ENCODE measurements at regions not wholly inside any gene's neighbourhood (a gene's known extent, or its start where the extent isn't known, plus 50 kb on each side); places are given as distances from the start of the nearest gene placed in this dataset.

GRCh38 chr12:25013061-25013460 is 64.2 kb upstream of the BCAT1 start:
- Mint-ChIP-seq H3K27me3 (ENCODE audit: insufficient read depth, low read depth, poor library complexity) (peaks cover 5% of the 10 kb centered on the region), H3K36me3 (ENCODE audit: low read depth) (no peaks in the 10 kb centered on the region)

More at GRCh38 chr12:25013061-25013460, 64.2 kb upstream of the BCAT1 start:
- Histone ChIP-seq H3K4me1 (ENCODE audit: insufficient read depth) (peaks cover 7% of the 10 kb centered on the region; the same call in 1 of the 2 replicates), H3K4me3 (no peak overlapping the region), H4K20me1 (replicated peaks; ENCODE audit: insufficient read depth) (no peaks in the 10 kb centered on the region), H3K4me2 (no peak overlapping the region), H3K27me3 (ENCODE audit: insufficient read depth) (no peaks in the 10 kb centered on the region), H3K27ac (ENCODE audit: low read depth) (no peak overlapping the region), H3K9me2 (ENCODE audit: insufficient read depth) (no peaks in the 10 kb centered on the region), H3K79me2 (replicated peaks; ENCODE audit: insufficient read depth) (no peaks in the 10 kb centered on the region), H3F3A (replicated peaks; ENCODE audit: low read depth) (no peaks in the 10 kb centered on the region), H3K36me3 (ENCODE audit: insufficient read depth) (no peaks in the 10 kb centered on the region), H2AFZ (peak overlapping the region; percentile 23; the same call in 1 of the 2 replicates)
- Mint-ChIP-seq H3K4me3 (no peak overlapping the region), H3K9me3 (no peaks in the 10 kb centered on the region), H3K4me1 (peaks cover 5% of the 10 kb centered on the region; the same call in 2 of the 3 replicates), H3K27ac (no peak overlapping the region)
- no peak for DNase-seq (ENCODE audit: low spot score)
- ATAC-seq: no peak
- no peak for TF ChIP-seq CTCF (conservative IDR thresholded peaks at IDR 0.05; ENCODE audit: low read depth in 2 of 2)
- TF ChIP-seq POLR2AphosphoS5 (IDR thresholded peaks at IDR 0.05; ENCODE audit: low read depth): no peak
- TF ChIP-seq JUNB (IDR thresholded peaks at IDR 0.05; ENCODE audit: unreplicated experiment): no peak
- TF ChIP-seq ZNF331 (CRISPR knock-in tag; IDR thresholded peaks at IDR 0.05; ENCODE audit: low read depth): no peak
- no peak for TF ChIP-seq REST (IDR thresholded peaks at IDR 0.05; ENCODE audit: unreplicated experiment)
- TF ChIP-seq NANOG (IDR thresholded peaks at IDR 0.05; ENCODE audit: borderline replicate concordance): no peak
- no peak for TF ChIP-seq CREB1 (CRISPR knock-in tag; IDR thresholded peaks at IDR 0.05; ENCODE audit: low read depth)
- no peak for TF ChIP-seq EZH2phosphoT487 (IDR thresholded peaks at IDR 0.05; ENCODE audit: unreplicated experiment)
- TF ChIP-seq STAT1 (IDR thresholded peaks at IDR 0.05; ENCODE audit: unreplicated experiment): no peak
- TF ChIP-seq ZNF114 (CRISPR knock-in tag; IDR thresholded peaks at IDR 0.05): no peak
- TF ChIP-seq EZH2 (IDR thresholded peaks at IDR 0.05; ENCODE audit: low read depth, unreplicated experiment): no peak
- TF ChIP-seq ZNF462 (CRISPR knock-in tag; IDR thresholded peaks at IDR 0.05): no peak
- no peak for TF ChIP-seq ETS1 (IDR thresholded peaks at IDR 0.05)

Data from GM23338 (cell line).